H1 (cell line): ENCODE measurements at regions not wholly inside any gene's neighbourhood (a gene's known extent, or its start where the extent isn't known, plus 50 kb on each side); places are given as distances from the start of the nearest gene placed in this dataset.

Experiments used
- ATF2 ChIP-seq: IDR thresholded peaks from 2 replicates; pipeline ENCODE4 v1.6.1; 2012; ENCODE audit warnings: low read length, inconsistent platforms
- CREB1 ChIP-seq: IDR thresholded peaks from 2 replicates; pipeline ENCODE4 v1.6.1; 2012; ENCODE audit warnings: inconsistent platforms
- E2F6 ChIP-seq: IDR thresholded peaks from 2 replicates; pipeline ENCODE4 v1.6.1; 2012; ENCODE audit warnings: inconsistent platforms
- HDAC2 ChIP-seq, 2 experiments: fragments of 300-600 bp in 1 of 2; sonication (generic) in 1 of 2; IDR thresholded peaks; 2 replicates each; pipeline ENCODE4 v1.6.1; 2011 to 2012; ENCODE audit warnings: low read depth in 2 of 2, low read length in 2 of 2, mild to moderate bottlenecking in 2 of 2, moderate library complexity in 2 of 2, borderline replicate concordance in 1 of 2, inconsistent platforms in 1 of 2
- MAFK ChIP-seq: IDR thresholded peaks from 2 replicates; pipeline ENCODE4 v1.6.1; 2012; ENCODE audit warnings: low read depth, mild to moderate bottlenecking, improper control_type of control experiment, low read length
- NANOG ChIP-seq: IDR thresholded peaks from 2 replicates; pipeline ENCODE4 v1.6.1; 2011; ENCODE audit warnings: low read length, low read depth, mild to moderate bottlenecking, inconsistent platforms; ENCODE audit not compliant: insufficient read depth, poor library complexity, severe bottlenecking
- POLR2A ChIP-seq, 2 experiments: IDR thresholded peaks; 1 replicate in 1 of 2; 2 replicates in 1 of 2; pipeline ENCODE4 v1.6.1; 2011; ENCODE audit warnings: low read depth in 2 of 2, low read length in 2 of 2, mild to moderate bottlenecking in 2 of 2; ENCODE audit errors: control extremely low read depth in 1 of 2
- POLR2AphosphoS5 ChIP-seq: IDR thresholded peaks from 2 replicates; pipeline ENCODE4 v1.6.1; 2011; ENCODE audit warnings: low read depth, low read length
- SIRT6 ChIP-seq: IDR thresholded peaks from one replicate; pipeline ENCODE4 v1.7.1; 2012; ENCODE audit warnings: low read length, inconsistent platforms
- SRF ChIP-seq: IDR thresholded peaks from 2 replicates; pipeline ENCODE4 v1.6.1; 2011; ENCODE audit warnings: mild to moderate bottlenecking, low read depth, low read length, moderate library complexity
- TEAD4 ChIP-seq: IDR thresholded peaks from 2 replicates; pipeline ENCODE4 v1.6.1; 2012; ENCODE audit warnings: low read depth, low read length, inconsistent platforms, mixed read lengths
- USF2 ChIP-seq: IDR thresholded peaks from 2 replicates; pipeline ENCODE4 v1.6.1; 2011; ENCODE audit warnings: low read length, improper control_type of control experiment
- ZNF274 ChIP-seq: IDR thresholded peaks from 2 replicates; pipeline ENCODE4 v1.7.0; 2012; ENCODE audit warnings: low read length, borderline replicate concordance; ENCODE audit errors: extremely low read depth

- TF ChIP-seq MAFK = no peak
- TF ChIP-seq CREB1 = peak; percentile 96
- TF ChIP-seq USF2 = no peak
- peak; percentile 83 for TF ChIP-seq NANOG
- TF ChIP-seq SIRT6 = no peak
- TF ChIP-seq ZNF274 = no peak
- TF ChIP-seq ATF2 = no peak
- no peak for TF ChIP-seq TEAD4
- TF ChIP-seq SRF = peak; percentile 68
- TF ChIP-seq HDAC2 (IDR thresholded peaks at IDR 0.05; ENCODE audit: borderline replicate concordance in 1 of 2, low read depth in 2 of 2, low read length in 2 of 2) = no peak
- peak; percentile 68 to 83 for TF ChIP-seq POLR2A (IDR thresholded peaks at IDR 0.05; ENCODE audit: control extremely low read depth in 1 of 2, low read depth in 2 of 2, low read length in 2 of 2)
- TF ChIP-seq POLR2AphosphoS5 = peak; percentile 56
- TF ChIP-seq E2F6 = no peak
Observed at GRCh38 chr2:118309946-118310680, 221.8 kb downstream of the INSIG2 start (continued).
